C4-2B (cell line): ENCODE measurements at regions not wholly inside any gene's neighbourhood (a gene's known extent, or its start where the extent isn't known, plus 50 kb on each side); places are given as distances from the start of the nearest gene placed in this dataset.

Experiments used
- ZFX ChIP-seq: fragments of 450-650 bp; IDR thresholded peaks from 2 replicates; pipeline ENCODE4 v1.6.1; 2017
- TF ChIP-seq, protein P1 (sequence below): fragments of 450-650 bp; conservative IDR thresholded peaks from 2 replicates; pipeline ENCODE4 v1.5.1; 2017; ENCODE audit warnings: mild to moderate bottlenecking

DNA sequence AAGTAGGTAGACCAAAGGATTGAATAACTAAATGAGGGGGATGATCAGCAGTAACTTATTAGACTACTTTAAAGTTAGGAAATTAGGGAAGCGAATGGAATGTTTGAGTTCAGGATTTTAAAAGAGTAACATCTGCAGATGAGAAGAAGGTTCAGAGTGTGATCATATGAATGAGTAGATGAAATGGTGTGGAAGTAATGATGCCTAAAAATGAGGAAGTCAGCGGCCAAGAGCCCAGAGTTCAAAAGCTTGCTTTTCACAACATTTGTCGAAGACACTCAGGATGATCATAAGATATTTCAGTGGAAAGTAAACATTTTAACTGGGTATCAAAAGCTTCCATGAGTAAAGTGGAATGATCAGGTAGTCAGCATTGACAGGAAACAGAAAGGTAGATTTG, 299.4 kb downstream of the LRRIQ3 start:
- TF ChIP-seq, protein P1, sequence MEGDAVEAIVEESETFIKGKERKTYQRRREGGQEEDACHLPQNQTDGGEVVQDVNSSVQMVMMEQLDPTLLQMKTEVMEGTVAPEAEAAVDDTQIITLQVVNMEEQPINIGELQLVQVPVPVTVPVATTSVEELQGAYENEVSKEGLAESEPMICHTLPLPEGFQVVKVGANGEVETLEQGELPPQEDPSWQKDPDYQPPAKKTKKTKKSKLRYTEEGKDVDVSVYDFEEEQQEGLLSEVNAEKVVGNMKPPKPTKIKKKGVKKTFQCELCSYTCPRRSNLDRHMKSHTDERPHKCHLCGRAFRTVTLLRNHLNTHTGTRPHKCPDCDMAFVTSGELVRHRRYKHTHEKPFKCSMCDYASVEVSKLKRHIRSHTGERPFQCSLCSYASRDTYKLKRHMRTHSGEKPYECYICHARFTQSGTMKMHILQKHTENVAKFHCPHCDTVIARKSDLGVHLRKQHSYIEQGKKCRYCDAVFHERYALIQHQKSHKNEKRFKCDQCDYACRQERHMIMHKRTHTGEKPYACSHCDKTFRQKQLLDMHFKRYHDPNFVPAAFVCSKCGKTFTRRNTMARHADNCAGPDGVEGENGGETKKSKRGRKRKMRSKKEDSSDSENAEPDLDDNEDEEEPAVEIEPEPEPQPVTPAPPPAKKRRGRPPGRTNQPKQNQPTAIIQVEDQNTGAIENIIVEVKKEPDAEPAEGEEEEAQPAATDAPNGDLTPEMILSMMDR: no peak
- no peak for TF ChIP-seq ZFX
